HEK293 (cell line): ENCODE measurements at regions not wholly inside any gene's neighbourhood (a gene's known extent, or its start where the extent isn't known, plus 50 kb on each side); places are given as distances from the start of the nearest gene placed in this dataset.

Experiments
- CTCF ChIA-PET: fragments of 350-600 bp; formaldehyde crosslinking; extraction: SDS; loops from one replicate; lab custom pipeline; 2021; ENCODE audit warnings: antibody characterized with exemption; lab: Yijun Ruan, JAX
- POLR2A ChIA-PET: fragments of 300-600 bp; formaldehyde crosslinking; extraction: SDS; loops from one replicate; lab custom pipeline; 2020; ENCODE audit warnings: antibody characterized with exemption, inconsistent platforms; lab: Yijun Ruan, JAX
- H3K27ac ChIP-seq: fragments of 200-500 bp; sonication (Bioruptor generic); 2 replicates; pipeline ENCODE4 v1.5.1; 2014; ENCODE audit warnings: low read depth, low read length, control low read depth, inconsistent platforms; ENCODE audit errors: extremely low read depth
- H3K36me3 ChIP-seq, 2 experiments: fragments of 200-500 bp in 1 of 2; sonication (Bioruptor generic) in 1 of 2; 1 replicate in 1 of 2; 2 replicates in 1 of 2; pipeline ENCODE4 v1.5.1; 2014 to 2017; ENCODE audit warnings: inconsistent platforms in 2 of 2, low read length in 2 of 2; ENCODE audit not compliant: control insufficient read depth in 2 of 2, insufficient read depth in 1 of 2
- H3K4me1 ChIP-seq: fragments of 200-500 bp; sonication (Bioruptor generic); 2 replicates; pipeline ENCODE4 v1.5.1; 2014; ENCODE audit warnings: mild to moderate bottlenecking, low read length, inconsistent platforms; ENCODE audit not compliant: control insufficient read depth, insufficient read depth
- H3K4me3 ChIP-seq: 2 replicates; pipeline ENCODE4 v1.5.1; 2011; ENCODE audit warnings: low read depth, mild to moderate bottlenecking, control low read depth, low read length, moderate library complexity
- H3K9me3 ChIP-seq: fragments of 200-500 bp; sonication (Bioruptor generic); 2 replicates; pipeline ENCODE4 v1.5.1; 2014; ENCODE audit warnings: low read depth, low read length, inconsistent platforms; ENCODE audit not compliant: control insufficient read depth, insufficient read depth
- ELK4 ChIP-seq: IDR thresholded peaks from 2 replicates; pipeline ENCODE4 v1.6.1; 2011; ENCODE audit warnings: mild to moderate bottlenecking, low read depth, low read length, borderline replicate concordance
- GFI1B ChIP-seq: fragments of 450-650 bp; formaldehyde crosslinking; IDR thresholded peaks from 2 replicates; pipeline ENCODE4 v1.5.1; 2016; ENCODE audit warnings: missing biosample characterization, missing genetic modification characterization
- MYNN ChIP-seq: fragments of 450-650 bp; formaldehyde crosslinking; IDR thresholded peaks from 2 replicates; pipeline ENCODE4 v1.5.1; 2016; ENCODE audit warnings: missing biosample characterization, missing genetic modification characterization, borderline replicate concordance
- REST ChIP-seq: fragments of 450-650 bp; formaldehyde crosslinking; IDR thresholded peaks from 2 replicates; pipeline ENCODE4 v1.5.1; 2016; ENCODE audit warnings: missing biosample characterization, missing genetic modification characterization
- TCF7L2 ChIP-seq: IDR thresholded peaks from 2 replicates; pipeline ENCODE4 v1.6.1; 2011; ENCODE audit warnings: low read depth, mild to moderate bottlenecking, inconsistent platforms, low read length, moderate library complexity, borderline replicate concordance
- WT1 ChIP-seq: fragments of 450-650 bp; formaldehyde crosslinking; IDR thresholded peaks from 2 replicates; pipeline ENCODE4 v1.5.1; 2016; ENCODE audit warnings: missing biosample characterization, missing genetic modification characterization
- ZBTB17 ChIP-seq: fragments of 450-650 bp; formaldehyde crosslinking; IDR thresholded peaks from 2 replicates; pipeline ENCODE4 v1.5.1; 2016; ENCODE audit warnings: missing biosample characterization, missing genetic modification characterization
- ZEB2 ChIP-seq: fragments of 450-650 bp; formaldehyde crosslinking; IDR thresholded peaks from 2 replicates; pipeline ENCODE4 v1.5.1; 2016; ENCODE audit warnings: missing biosample characterization, missing genetic modification characterization
- ZNF10 ChIP-seq: fragments of 450-650 bp; formaldehyde crosslinking; IDR thresholded peaks from 2 replicates; pipeline ENCODE4 v1.5.1; 2017; ENCODE audit warnings: missing biosample characterization, missing genetic modification characterization
- ZNF184 ChIP-seq: fragments of 450-650 bp; IDR thresholded peaks from 2 replicates; pipeline ENCODE4 v1.5.1; 2018; ENCODE audit warnings: missing biosample characterization, mild to moderate bottlenecking, missing genetic modification characterization
- ZNF214 ChIP-seq: fragments of 450-650 bp; formaldehyde crosslinking; IDR thresholded peaks from 2 replicates; pipeline ENCODE4 v1.5.1; 2017; ENCODE audit warnings: missing biosample characterization, mild to moderate bottlenecking, missing genetic modification characterization, borderline replicate concordance
- ZNF521 ChIP-seq: fragments of 450-650 bp; formaldehyde crosslinking; IDR thresholded peaks from 2 replicates; pipeline ENCODE4 v1.5.1; 2017; ENCODE audit warnings: missing biosample characterization, mild to moderate bottlenecking, missing genetic modification characterization
- ZNF544 ChIP-seq: fragments of 450-650 bp; formaldehyde crosslinking; IDR thresholded peaks from 2 replicates; pipeline ENCODE4 v1.5.0; 2017; ENCODE audit warnings: missing biosample characterization, missing genetic modification characterization
- ZNF571 ChIP-seq: fragments of 450-650 bp; formaldehyde crosslinking; IDR thresholded peaks from 2 replicates; pipeline ENCODE4 v1.5.0; 2017; ENCODE audit warnings: missing biosample characterization, missing genetic modification characterization
- ZNF626 ChIP-seq: fragments of 450-650 bp; sonication (Bioruptor Pico); formaldehyde crosslinking; IDR thresholded peaks from 2 replicates; pipeline ENCODE4 v1.5.1; 2018; ENCODE audit warnings: missing biosample characterization, missing genetic modification characterization, inconsistent platforms
- ZNF692 ChIP-seq: fragments of 450-650 bp; formaldehyde crosslinking; IDR thresholded peaks from 2 replicates; pipeline ENCODE4 v1.5.1; 2016; ENCODE audit warnings: missing biosample characterization, missing genetic modification characterization
- ZXDB ChIP-seq: fragments of 450-650 bp; formaldehyde crosslinking; IDR thresholded peaks from 2 replicates; pipeline ENCODE4 v1.5.1; 2016; ENCODE audit warnings: missing biosample characterization, missing genetic modification characterization
- TF ChIP-seq, protein P1 (sequence below): fragments of 450-650 bp; formaldehyde crosslinking; IDR thresholded peaks from 2 replicates; pipeline ENCODE4 v1.5.0; 2017; ENCODE audit warnings: missing biosample characterization, missing genetic modification characterization, borderline replicate concordance
- TF ChIP-seq, protein P2 (sequence below): fragments of 450-650 bp; formaldehyde crosslinking; IDR thresholded peaks from 2 replicates; pipeline ENCODE4 v1.5.1; 2016; ENCODE audit warnings: missing biosample characterization, missing genetic modification characterization

- POLR2A ChIA-PET = no interaction called here
- Histone ChIP-seq H3K4me3 (no peak overlapping the region), H3K36me3 (no peaks in the 10 kb centered on the region), H3K27ac (no peak overlapping the region), H3K9me3 (no peaks in the 10 kb centered on the region), H3K4me1 (no peaks in the 10 kb centered on the region)
- CTCF ChIA-PET = interaction anchor here (1.1 kb wide), 2 partner anchors 8 to 454 kb away, joined by 3 to 4 read pairs; no protein-coding TSS in a partner anchor
- TF ChIP-seq MYNN (tag by site-specific recombination) (no peak), ZNF521 (tag by site-specific recombination) (no peak)
Measured at GRCh38 chr15:99895956-99896311, 162.7 kb upstream of the LYSMD4 start.

GRCh38 chr15:99895189-99895955, 162.1 kb upstream of the LYSMD4 start:
- Histone ChIP-seq H3K9me3 (no peaks in the 10 kb centered on the region), H3K36me3 (no peaks in the 10 kb centered on the region), H3K4me3 (no peak overlapping the region), H3K27ac (no peak overlapping the region), H3K4me1 (no peaks in the 10 kb centered on the region)
- ChIA-PET CTCF (interaction anchor here (1.1 kb wide), 2 partner anchors 9 to 455 kb away, joined by 3 to 4 read pairs; no protein-coding TSS in a partner anchor), POLR2A (no interaction called here)
- TF ChIP-seq ELK4 (no peak), ZNF10 (no peak), ZNF626 (tag by site-specific recombination) (no peak), ZNF692 (no peak), TCF7L2 (no peak), ZNF544 (no peak), REST (no peak), ZNF571 (tag by site-specific recombination) (no peak), ZEB2 (tag by site-specific recombination) (no peak)

DNA sequence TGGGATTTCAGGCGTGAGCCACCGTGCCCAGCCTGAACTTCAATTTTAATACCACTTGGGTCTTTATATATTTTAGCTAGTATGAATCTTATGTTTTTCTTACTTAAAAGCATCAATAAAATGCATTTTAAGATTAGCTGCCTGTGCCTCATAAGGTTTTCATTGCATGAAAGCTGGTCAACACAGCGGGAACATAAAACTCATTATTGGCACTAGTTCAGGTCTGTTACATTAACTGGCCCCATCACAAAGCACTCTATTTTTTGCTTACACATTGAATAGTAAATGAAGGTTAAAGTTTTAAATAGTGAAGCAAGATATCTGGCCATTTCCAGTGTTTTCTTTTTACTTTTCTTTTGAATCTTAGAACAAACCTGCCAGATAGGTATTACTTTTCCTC, 145.6 kb upstream of the LYSMD4 start:
- Histone ChIP-seq H3K4me1 (no peaks in the 10 kb centered on the region), H3K9me3 (no peaks in the 10 kb centered on the region), H3K36me3 (no peaks in the 10 kb centered on the region), H3K27ac (no peak overlapping the region), H3K4me3 (no peak overlapping the region)
- ChIA-PET CTCF (interaction anchor here (1.4 kb wide), 1 partner anchor 175 kb away, joined by 5 read pairs; no protein-coding TSS in a partner anchor), POLR2A (no interaction called here)
- no peak for TF ChIP-seq ZNF184

- Histone ChIP-seq H3K27ac (no peak overlapping the region), H3K4me1 (no peaks in the 10 kb centered on the region), H3K4me3 (no peak overlapping the region), H3K9me3 (no peaks in the 10 kb centered on the region), H3K36me3 (no peaks in the 10 kb centered on the region)
- ChIA-PET POLR2A (no interaction called here), CTCF (interaction anchor here (0.6 kb wide), 1 partner anchor 71 kb away, joined by 5 read pairs; no protein-coding TSS in a partner anchor)
- TF ChIP-seq GFI1B (tag by site-specific recombination) = no peak
- no peak for TF ChIP-seq ZXDB (tag by site-specific recombination)
- no peak for TF ChIP-seq ZNF214
- TF ChIP-seq, protein P1, sequence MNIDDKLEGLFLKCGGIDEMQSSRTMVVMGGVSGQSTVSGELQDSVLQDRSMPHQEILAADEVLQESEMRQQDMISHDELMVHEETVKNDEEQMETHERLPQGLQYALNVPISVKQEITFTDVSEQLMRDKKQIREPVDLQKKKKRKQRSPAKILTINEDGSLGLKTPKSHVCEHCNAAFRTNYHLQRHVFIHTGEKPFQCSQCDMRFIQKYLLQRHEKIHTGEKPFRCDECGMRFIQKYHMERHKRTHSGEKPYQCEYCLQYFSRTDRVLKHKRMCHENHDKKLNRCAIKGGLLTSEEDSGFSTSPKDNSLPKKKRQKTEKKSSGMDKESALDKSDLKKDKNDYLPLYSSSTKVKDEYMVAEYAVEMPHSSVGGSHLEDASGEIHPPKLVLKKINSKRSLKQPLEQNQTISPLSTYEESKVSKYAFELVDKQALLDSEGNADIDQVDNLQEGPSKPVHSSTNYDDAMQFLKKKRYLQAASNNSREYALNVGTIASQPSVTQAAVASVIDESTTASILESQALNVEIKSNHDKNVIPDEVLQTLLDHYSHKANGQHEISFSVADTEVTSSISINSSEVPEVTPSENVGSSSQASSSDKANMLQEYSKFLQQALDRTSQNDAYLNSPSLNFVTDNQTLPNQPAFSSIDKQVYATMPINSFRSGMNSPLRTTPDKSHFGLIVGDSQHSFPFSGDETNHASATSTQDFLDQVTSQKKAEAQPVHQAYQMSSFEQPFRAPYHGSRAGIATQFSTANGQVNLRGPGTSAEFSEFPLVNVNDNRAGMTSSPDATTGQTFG (tag by site-specific recombination) = no peak
- TF ChIP-seq, protein P2, sequence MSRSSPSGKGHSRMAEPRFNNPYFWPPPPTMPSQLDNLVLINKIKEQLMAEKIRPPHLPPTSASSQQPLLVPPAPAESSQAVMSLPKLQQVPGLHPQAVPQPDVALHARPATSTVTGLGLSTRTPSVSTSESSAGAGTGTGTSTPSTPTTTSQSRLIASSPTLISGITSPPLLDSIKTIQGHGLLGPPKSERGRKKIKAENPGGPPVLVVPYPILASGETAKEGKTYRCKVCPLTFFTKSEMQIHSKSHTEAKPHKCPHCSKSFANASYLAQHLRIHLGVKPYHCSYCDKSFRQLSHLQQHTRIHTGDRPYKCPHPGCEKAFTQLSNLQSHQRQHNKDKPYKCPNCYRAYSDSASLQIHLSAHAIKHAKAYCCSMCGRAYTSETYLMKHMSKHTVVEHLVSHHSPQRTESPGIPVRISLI = no peak
- no peak for TF ChIP-seq ZBTB17 (tag by site-specific recombination)
- no peak for TF ChIP-seq WT1 (tag by site-specific recombination)
Measured at GRCh38 chr15:99873451-99873850, 140.2 kb upstream of the LYSMD4 start.
